Ammon's horn (tissue), 1 donor: ENCODE measurements at regions not wholly inside any gene's neighbourhood (a gene's known extent, or its start where the extent isn't known, plus 50 kb on each side); places are given as distances from the start of the nearest gene placed in this dataset.
A peak's percentile ranks its signal among the peaks of the same experiment; 100 is the strongest.
"Not testable (repeated sequence)": the region's sequence is repeated elsewhere in the genome, so short reads cannot be mapped to it uniquely, and the experiment has no call there.

ENCODE experiments used
- DNase-seq: peaks from one replicate; pipeline ENCODE4 v3.0.0-alpha.2; 2016; ENCODE audit warnings: low spot score

GRCh38 chr2:34822616-34823015 lies 1223.5 kb upstream of the FAM98A start:
- DNase-seq = no peak

DNA sequence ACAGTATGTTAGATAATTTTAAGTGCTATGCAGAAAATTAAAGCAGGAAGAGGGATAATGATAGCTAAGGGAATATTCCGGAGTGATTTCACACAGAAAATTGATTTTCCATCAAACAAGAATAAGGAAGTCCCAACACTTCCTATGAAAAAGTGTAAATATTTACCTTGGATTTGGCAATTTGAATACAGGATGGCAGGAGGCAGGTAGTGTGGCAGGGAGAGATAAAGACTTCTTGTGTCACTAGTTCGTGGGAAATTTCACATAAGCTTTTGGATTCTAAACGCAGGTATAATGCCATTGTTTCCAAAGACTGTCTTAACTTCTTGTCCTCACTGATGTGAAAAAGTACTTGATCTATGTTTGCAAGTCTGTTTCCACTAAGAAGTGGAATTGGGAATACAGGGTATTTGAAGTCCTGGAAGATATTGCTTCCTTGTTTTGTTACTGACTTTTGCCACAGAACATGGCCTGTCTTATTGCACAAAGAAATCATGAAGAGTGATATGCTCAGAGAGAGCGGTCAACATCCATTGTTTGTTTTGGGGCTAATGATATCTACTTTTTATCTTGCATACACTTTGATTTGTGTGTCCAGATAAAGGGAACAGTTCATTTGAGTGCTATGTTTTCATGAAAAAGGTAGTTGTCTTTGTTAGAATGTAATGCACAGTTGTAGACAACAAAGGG lies 1216.1 kb upstream of the FAM98A start:
- no peak for DNase-seq

DNA sequence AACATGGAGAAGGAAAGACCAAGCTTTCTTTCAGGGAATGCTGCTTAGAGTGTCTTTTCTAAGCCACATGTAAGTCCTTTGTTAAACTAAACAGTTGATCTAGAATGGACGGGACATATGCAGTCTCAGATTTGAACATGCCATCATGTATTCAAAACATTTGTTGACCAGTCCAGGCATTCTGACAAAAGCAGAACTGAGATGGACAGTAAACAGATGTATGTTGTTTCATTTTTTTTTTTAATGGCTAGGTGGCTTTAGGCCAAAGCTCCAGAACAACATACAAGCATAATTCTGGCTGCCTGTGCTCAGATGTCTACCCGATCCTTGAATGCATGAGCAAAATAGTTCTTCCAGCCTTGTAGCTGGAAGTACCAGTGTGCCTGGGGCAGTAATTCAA lies 1211.4 kb upstream of the FAM98A start:
- DNase-seq = no peak

DNA sequence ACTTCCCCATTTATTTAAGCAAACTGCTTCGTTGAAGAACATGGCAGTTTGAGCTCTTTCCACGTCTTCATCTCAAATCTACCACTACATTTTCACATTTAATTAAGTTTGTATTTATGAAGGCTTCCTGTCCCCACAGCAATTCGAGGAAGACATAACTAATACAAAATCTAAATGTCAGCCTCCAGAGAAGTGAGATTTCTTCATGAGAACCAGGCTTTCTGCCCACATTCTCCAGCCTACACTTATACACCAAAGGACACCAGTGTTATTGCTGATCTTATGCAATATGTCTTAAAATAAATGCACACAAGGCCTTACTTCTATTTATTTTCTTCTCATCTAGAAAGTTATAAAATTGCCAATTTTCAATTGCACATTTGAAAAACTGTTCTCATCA lies 1209.3 kb upstream of the FAM98A start:
- peak; percentile 9 for DNase-seq

DNA sequence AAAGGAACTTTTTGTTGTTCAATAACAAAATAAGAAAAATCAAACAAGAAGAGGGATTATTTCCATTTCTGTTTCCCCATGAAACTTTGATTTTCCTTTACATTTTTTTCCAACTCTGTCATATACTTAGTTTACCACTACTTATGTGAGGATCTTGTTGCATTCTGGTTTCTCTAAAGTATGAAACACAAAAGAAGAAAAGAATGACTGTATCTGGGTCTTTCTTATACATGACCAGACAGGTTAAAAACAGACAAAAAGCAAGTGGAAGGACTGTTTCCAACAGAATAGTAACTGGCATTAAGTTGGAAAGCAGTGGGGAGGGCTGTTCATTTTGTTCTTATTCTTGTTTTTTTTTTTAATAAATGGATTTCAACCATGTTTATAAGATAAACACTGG lies 1207.8 kb upstream of the FAM98A start:
- no peak for DNase-seq

- DNase-seq = no peak
These were observed 1207.3 kb upstream of the FAM98A start for GRCh38 chr2:34806396-34806795.

GRCh38 chr2:34799556-34799955 lies 1200.5 kb upstream of the FAM98A start:
- peak; percentile 15 for DNase-seq

DNA sequence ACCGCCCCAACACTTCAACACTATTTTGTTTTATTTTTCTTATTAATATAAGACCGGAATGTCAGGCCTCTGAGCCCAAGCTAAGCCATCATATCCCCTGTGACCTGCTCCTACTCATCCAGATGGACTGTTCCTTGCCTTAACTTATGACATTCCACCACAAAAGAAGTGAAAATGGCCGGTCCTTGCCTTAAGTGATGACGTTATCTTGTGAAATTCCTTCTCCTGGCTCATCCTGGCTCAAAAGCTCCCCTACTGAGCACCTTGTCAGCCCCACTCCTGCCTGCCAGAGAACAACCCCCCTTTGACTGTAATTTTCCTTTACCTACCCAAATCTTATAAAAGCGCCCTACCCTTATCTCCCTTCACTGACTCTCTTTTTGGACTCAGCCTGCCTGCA lies 1196.5 kb upstream of the FAM98A start:
- DNase-seq = not testable (repeated sequence)

DNA sequence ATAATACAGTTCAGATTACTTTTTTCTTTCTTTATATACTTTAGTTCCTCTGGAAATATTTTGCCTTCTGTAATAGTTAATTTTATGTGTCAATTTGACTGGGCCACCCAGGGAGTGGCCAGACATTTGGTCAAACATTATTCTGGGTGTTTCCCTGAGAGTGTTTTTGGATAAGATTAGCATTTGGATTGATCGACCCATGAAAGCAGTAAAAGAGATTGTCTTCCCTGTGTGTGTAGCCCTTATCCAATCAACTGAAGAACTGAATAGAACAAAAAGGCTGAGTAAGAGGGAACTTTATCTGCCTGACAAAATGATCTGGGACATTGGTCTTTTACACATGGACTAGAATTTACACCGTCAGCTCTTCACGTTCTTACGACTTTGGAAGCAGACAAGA lies 1190.1 kb upstream of the FAM98A start:
- DNase-seq = no peak

DNA sequence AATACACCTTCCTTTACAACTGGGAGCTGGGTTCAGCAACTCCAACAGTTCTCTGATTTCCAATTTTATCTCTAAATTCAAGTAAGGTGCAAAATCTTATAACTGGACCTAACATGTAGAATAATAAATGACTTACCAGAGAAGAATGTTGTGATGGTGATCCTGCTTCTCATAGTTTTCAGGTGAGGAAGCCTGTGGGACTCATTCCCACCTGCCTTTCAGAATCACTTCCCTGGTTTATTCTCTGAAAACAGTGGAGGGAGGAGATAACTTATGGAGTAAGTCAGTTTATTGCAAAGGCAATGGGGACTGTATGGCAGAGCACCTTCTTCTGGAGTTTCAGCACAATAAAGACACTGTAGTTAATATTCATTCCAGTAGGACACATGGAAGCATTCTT lies 1188.2 kb upstream of the FAM98A start:
- DNase-seq = no peak

- peak; percentile 12 for DNase-seq
These were observed 1186.2 kb upstream of the FAM98A start for GRCh38 chr2:34785206-34785785.

DNA sequence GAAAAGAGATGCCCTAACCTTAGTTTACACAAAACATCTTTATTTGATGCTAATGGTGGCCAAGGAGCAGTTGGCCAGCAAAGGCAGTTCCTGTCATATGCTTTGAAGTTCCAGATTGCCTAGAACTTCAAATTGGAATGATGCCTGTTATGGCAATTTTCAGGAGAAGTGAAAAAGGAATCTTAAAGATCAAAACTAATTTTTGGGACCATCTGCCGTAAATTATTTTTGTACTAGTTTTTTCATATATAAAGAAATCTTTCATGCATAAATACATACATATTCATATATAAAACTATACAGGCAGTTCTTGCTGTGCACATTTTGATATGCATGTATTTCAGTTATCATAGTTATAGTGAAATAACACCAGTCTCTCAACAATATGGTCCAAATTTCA lies 1185.6 kb upstream of the FAM98A start:
- no peak for DNase-seq

DNA sequence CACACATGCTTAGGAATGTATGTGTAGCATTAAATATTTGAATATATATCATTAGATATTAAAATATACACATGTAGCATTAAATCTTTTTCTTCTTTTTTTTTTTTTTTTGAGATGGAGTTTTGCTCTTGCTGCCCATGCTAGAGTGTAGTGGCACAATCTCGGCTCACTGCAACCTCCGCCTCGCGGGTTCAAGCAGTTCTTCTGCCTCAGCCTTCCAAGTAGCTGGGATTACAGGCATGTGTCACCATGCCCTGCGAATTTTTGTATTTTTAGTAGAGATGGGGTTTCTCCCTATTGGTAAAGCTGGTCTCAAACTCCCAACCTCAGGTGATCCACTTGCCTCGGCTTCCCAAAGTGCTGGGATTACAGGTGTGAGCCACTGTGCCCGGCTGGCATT lies 1151.6 kb upstream of the FAM98A start:
- DNase-seq = not testable (repeated sequence)

DNA sequence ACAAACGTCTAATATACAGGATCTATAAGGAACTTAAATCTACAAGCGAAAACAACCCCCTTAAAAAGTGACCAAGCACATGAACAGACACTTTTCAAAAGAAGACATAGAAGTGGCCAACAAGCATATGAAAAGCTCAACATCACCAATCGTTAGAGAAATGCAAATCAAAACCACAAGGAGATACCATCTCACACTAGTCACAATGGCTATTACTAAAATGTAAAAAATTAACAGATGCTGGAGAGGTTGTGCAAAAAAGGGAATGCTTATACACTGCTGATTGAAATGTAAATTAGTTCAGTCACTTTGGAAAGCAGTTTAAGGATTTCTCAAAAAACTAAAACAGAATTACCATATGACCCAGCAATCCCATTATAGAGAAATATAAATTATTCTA lies 1148.5 kb upstream of the FAM98A start:
- DNase-seq = no peak

DNA sequence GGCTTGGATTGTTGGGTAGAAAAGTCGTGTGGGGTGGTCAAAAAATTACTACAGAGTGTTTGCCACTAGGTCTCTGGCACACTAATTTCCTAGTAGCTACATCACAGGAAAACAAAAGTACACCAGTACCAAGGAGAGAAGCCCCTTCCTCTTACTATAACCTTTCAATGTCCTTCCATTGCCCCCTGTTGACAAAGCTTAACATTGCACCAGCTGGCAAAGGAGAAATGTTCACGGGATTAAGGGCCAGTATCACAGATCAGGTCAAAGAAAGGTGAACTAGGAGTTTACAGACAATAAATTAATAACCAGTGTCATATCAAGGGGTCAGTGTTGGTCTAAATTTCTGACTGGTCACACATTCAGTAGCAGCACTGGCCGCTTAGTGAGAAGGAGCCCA lies 1139.6 kb upstream of the FAM98A start:
- DNase-seq = no peak

GRCh38 chr2:34737146-34737545 lies 1138.0 kb upstream of the FAM98A start:
- DNase-seq = no peak

- no peak for DNase-seq
These were observed 1137.4 kb upstream of the FAM98A start for GRCh38 chr2:34736482-34736881.

- no peak for DNase-seq
These were observed 1135.6 kb upstream of the FAM98A start for GRCh38 chr2:34734662-34735061.

DNA sequence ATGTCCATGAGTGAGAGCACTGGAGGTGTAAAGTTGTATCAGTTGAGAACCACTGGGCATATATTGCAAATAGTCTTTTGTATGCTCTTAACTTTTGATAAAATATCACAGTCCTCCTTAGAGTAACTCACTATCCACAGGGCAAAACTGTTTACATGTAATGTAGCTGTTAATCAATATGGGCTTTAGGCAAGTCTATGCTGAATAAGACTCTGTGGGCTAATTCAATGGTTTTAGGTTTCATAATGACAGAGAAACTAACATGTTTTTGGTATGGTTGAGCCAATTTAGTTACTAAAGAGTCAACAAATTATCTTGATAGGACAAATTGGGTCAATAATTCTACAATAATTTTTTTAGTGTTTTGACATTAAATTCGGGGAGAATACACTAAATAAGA lies 1134.9 kb upstream of the FAM98A start:
- DNase-seq = no peak

- no peak for DNase-seq
These were observed 1132.2 kb upstream of the FAM98A start for GRCh38 chr2:34731292-34731691.

DNA sequence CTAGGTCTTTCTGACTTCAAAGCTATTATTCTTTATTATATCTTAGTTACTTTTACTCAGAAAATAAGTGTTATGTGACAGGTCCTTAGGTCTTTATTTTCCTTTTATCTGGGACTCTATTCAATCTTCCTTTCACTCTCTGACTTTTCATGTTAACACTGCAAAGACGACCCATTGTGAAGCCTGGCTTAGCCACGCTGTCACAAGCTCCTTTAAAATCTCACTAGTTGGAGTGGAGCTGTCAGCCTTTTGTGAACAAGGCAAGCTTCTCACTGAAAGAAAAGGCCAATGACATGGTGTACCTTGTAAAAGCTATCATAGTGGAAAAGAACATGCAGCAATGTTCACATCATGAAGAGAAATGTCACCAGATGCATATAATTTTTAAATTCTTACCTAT lies 1130.7 kb upstream of the FAM98A start:
- peak; percentile 3 for DNase-seq

DNA sequence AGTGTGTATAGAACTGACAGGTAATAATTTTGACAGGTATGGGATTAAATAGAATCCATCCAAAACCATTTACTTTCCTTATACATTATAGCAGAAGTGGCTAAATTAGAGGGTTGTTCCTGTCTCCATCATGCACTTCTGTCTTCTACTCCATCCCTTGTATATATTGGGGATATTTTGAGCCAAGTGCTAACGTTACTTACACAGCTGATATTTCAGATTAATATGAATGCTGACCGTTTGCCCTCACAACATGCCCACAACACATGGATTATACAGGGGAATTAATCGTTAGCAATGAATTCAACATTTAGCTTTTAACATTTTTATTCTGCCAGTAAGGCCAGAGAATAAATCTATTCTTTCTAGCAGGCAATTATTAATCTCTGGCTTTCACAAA lies 1125.0 kb upstream of the FAM98A start:
- DNase-seq = no peak

DNA sequence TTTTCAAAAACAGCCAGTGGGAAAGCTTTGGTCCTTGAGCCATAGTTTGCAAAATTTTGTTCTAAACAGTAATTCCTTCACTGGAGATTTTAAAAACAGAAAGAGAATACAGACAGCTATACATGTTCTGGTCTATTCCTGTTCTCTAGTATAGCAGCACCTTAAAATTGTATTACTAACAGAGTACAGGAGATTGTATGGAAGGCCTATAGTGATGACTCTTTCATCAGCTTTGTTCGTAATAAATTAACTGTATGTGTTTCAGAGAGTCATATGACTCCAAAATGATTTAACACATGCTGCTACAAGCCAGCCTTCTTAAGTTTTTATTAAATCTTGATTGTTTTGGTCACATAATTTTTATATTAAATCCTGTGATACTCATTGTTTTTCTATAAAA lies 1124.6 kb upstream of the FAM98A start:
- DNase-seq = no peak

- DNase-seq = no peak
These were observed 1120.1 kb upstream of the FAM98A start for GRCh38 chr2:34719206-34719605.
